ENCODE measurements at regions not wholly inside any gene's neighbourhood (a gene's known extent, or its start where the extent isn't known, plus 50 kb on each side); places are given as distances from the start of the nearest gene placed in this dataset.
A peak's percentile ranks its signal among the peaks of the same experiment; 100 is the strongest.

DNA sequence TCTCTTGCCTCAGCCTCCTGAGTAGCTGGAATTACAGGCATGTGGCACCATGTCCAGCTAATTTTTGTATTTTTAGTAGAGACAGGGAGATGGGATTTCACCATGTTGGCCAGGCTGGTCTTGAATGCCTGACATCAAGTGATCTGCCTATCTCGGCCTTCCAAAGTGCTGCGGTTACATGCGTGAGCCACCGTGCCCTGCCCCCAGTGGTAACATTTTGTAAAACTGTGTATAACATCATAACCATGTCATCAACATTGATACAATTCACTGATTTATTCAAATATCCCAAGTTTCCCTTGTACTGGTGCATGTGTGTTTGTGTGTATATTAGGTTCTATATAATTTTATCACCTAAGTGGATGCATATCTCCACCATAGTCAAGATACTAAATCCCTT lies 70.0 kb downstream of the PDCL3 start:
- DNase-seq: no peak
- intact Hi-C loops (cut with DNase I): no loop called here
- 84 to 86% methylated on average over 4 of the region's 4 CpGs for WGBS, 2 donors

DNA sequence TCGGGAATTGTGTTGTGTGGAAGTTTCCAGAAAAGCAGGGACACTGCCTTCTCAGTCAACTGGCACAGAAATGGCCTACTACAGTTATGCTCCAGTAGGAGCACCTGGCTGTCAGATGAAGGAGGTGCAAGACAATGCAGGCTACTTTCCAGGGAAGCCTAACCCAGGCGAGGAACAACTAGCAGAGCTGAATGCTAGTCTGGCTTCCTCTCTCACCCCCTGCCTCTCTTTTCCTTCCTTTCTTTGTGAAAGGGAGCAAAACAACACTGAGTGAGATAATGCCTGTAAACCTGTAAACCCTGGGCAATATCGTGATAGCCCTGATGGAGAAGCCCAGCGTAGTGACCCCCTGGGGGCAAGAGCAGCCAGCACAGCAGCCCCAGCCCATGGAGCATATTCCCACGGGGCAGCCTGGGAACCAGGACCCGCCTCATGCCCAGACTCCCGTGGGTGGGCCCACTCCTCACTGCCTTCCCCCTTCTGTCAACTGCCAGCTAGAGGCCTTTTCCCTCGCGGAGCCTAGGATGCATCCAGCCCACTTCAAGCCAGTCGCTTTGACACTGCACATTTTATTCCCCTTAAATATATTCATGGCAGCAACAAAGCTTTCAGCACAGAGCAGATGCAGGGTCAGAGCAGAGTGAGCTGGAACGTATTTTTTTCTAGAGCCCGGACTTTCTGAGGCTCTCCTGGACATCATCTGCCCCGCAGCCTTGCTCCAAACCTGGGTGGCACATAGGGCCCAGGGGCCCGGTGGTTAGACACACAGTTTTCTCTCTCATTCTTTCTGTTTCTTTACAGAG lies 77.0 kb downstream of the PDCL3 start:
- no peak for DNase-seq
- WGBS, 2 donors: 59 to 64% methylated on average over 14 of the region's 14 CpGs
- no peaks in the 10 kb centered on the region for H3K27me3 ChIP-seq
- H3K36me3 ChIP-seq: no peaks in the 10 kb centered on the region
- TF ChIP-seq, protein P1, sequence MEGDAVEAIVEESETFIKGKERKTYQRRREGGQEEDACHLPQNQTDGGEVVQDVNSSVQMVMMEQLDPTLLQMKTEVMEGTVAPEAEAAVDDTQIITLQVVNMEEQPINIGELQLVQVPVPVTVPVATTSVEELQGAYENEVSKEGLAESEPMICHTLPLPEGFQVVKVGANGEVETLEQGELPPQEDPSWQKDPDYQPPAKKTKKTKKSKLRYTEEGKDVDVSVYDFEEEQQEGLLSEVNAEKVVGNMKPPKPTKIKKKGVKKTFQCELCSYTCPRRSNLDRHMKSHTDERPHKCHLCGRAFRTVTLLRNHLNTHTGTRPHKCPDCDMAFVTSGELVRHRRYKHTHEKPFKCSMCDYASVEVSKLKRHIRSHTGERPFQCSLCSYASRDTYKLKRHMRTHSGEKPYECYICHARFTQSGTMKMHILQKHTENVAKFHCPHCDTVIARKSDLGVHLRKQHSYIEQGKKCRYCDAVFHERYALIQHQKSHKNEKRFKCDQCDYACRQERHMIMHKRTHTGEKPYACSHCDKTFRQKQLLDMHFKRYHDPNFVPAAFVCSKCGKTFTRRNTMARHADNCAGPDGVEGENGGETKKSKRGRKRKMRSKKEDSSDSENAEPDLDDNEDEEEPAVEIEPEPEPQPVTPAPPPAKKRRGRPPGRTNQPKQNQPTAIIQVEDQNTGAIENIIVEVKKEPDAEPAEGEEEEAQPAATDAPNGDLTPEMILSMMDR (IDR thresholded peaks at IDR 0.05): no peak
- no peak for TF ChIP-seq POLR2A (IDR thresholded peaks at IDR 0.05)
- H3K4me3 ChIP-seq (replicated peaks in 1 of 3): no peak overlapping the region
- intact Hi-C loops (cut with DNase I): no loop called here
- peaks cover 15 to 16% of the 10 kb centered on the region in 2 donors for H3K4me1 ChIP-seq
- H3K9me3 ChIP-seq: no peaks in the 10 kb centered on the region
- H3K27ac ChIP-seq: peak overlapping the region in 1 of 3 donors; percentile 11

More for the DNA sequence above, 70.0 kb downstream of the PDCL3 start:
- Histone ChIP-seq H3K4me3 (replicated peaks in 1 of 3) (no peak overlapping the region), H3K4me1 (peaks cover 16 to 17% of the 10 kb centered on the region in 2 donors), H3K9me3 (no peaks in the 10 kb centered on the region), H3K27ac (peak overlapping the region in 1 of 3 donors; percentile 33), H3K36me3 (no peaks in the 10 kb centered on the region), H3K27me3 (no peaks in the 10 kb centered on the region)
- TF ChIP-seq, protein P1 (IDR thresholded peaks at IDR 0.05): no peak
- no peak for TF ChIP-seq POLR2A (IDR thresholded peaks at IDR 0.05)

DNA sequence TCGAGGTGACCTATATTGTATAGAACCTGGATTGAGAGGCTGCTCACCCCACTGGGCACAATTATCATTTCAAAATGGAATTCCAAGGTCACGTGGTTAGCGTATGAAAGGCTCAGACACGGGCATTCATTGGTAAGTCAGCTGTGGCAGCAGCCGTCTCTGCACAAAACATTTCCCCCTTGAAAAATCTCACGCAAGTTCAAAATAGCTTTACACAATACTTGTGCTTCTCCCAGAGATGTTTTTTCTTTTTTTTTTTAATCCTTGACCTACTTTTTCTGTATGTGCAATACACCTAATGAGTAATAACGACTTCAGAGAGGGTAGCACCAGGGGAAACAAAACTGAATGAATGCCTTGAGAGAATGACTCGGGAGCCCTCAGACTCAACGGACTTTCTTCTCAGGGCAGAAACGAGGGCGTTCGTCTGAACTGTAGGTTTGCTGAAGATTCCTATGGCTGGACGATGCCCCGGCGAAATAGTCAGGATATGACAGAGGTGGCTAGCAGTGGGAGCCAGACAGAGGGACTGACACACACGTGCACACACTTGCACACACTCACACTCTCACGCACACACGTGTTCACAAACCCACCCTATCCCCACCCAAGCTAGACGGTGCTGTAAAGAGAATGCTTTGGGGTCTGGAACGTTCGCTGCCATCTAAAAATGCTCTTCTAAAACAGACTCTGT lies 77.8 kb downstream of the PDCL3 start:
- WGBS, 2 donors: 50 to 61% methylated on average over 21 of the region's 21 CpGs

DNA sequence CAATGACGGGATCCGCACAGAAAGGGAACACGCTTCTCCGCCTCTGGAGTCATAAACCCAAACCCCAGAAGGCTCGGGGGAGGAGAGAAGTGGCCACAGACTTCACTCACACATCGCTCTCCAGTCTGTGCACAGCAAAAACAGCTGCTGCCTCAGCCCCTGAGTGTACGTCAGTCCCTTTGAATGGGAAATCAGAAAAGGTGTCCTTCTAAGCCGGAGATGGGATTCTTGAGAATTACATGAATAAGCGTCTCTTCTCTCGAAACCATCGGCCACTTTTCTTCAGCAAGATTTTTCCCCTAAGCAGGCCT lies 78.3 kb downstream of the PDCL3 start:
- TF ChIP-seq, protein P1 (IDR thresholded peaks at IDR 0.05): no peak
- no peak for TF ChIP-seq POLR2A (IDR thresholded peaks at IDR 0.05)
- intact Hi-C loops (cut with DNase I): no loop called here
- no peak overlapping the region for H3K27ac ChIP-seq
- no peaks in the 10 kb centered on the region for H3K9me3 ChIP-seq
- H3K4me3 ChIP-seq (replicated peaks in 1 of 3): no peak overlapping the region
- no peaks in the 10 kb centered on the region for H3K27me3 ChIP-seq
- H3K4me1 ChIP-seq: peaks cover 15 to 16% of the 10 kb centered on the region in 2 donors
- DNase-seq: no peak
- WGBS, 2 donors: 85 to 94% methylated on average over 11 of the region's 11 CpGs
- H3K36me3 ChIP-seq: no peaks in the 10 kb centered on the region

More for the DNA sequence above, 77.8 kb downstream of the PDCL3 start:
- DNase-seq: peak; percentile 35 to 40
- no peaks in the 10 kb centered on the region for H3K9me3 ChIP-seq
- H3K4me3 ChIP-seq (replicated peaks in 1 of 3): no peak overlapping the region
- intact Hi-C loops (cut with DNase I): no loop called here
- H3K27ac ChIP-seq: peak overlapping the region in 1 of 3 donors; percentile 11
- TF ChIP-seq POLR2A (IDR thresholded peaks at IDR 0.05): no peak
- TF ChIP-seq, protein P1 (IDR thresholded peaks at IDR 0.05): no peak
- peaks cover 15 to 16% of the 10 kb centered on the region in 2 donors for H3K4me1 ChIP-seq
- H3K27me3 ChIP-seq: no peaks in the 10 kb centered on the region
- H3K36me3 ChIP-seq: no peaks in the 10 kb centered on the region

DNA sequence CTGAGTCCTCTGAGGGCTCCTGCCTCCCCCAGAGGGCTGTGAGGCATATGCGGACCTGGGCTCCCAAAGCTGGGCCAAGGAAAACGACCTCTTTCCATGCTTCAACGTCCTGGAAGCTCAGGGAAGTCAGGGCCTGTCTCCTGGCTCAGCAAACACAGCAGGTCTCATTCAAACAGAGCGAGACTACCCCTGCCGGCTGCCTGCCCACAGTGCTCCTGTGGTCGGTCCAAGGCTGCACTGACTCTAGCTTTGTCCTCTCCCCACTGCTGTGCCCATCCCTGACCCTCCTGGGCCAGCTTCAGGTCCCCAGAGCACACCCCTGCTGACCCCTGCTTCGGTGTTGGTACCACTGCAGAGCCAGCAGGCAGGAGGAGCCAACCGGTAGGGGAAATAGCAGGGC lies 79.6 kb downstream of the PDCL3 start:
- intact Hi-C loops (cut with DNase I): no loop called here
- no peaks in the 10 kb centered on the region for H3K36me3 ChIP-seq
- peaks cover 15 to 16% of the 10 kb centered on the region in 2 donors for H3K4me1 ChIP-seq
- H3K27me3 ChIP-seq: no peaks in the 10 kb centered on the region
- TF ChIP-seq, protein P1 (IDR thresholded peaks at IDR 0.05): no peak
- no peak for TF ChIP-seq POLR2A (IDR thresholded peaks at IDR 0.05)
- 82 to 94% methylated on average over 4 to 8 of the region's 8 CpGs for WGBS, 2 donors
- no peaks in the 10 kb centered on the region for H3K9me3 ChIP-seq
- H3K27ac ChIP-seq: no peak overlapping the region
- no peak overlapping the region for H3K4me3 ChIP-seq (replicated peaks in 1 of 3)
- no peak for DNase-seq
